ENCODE measurements at regions not wholly inside any gene's neighbourhood (a gene's known extent, or its start where the extent isn't known, plus 50 kb on each side); places are given as distances from the start of the nearest gene placed in this dataset.
"Not testable (repeated sequence)": the region's sequence is repeated elsewhere in the genome, so short reads cannot be mapped to it uniquely, and the experiment has no call there.

DNA sequence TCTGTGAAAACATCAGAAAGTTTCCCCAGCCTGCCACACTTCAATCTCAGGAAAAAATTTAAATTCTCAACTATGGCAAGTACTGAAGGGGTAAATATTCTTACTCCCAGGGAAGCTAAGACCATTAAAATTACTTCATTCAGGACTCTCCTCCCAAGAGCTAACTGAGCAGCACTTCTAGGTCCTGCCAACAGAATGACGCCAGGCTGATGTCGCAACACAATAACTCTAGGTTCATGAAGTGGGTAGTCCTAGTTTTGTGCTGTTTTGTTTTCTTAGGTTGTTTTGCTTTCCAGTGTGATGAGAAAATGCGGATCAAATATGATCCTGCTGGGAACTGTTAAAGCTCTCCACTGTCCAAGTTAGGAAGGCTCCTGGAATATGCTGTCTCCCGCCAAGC is 180.0 kb downstream of the NKX6-1 start:
- intact Hi-C loops (cut with DNase I): no loop called here

DNA sequence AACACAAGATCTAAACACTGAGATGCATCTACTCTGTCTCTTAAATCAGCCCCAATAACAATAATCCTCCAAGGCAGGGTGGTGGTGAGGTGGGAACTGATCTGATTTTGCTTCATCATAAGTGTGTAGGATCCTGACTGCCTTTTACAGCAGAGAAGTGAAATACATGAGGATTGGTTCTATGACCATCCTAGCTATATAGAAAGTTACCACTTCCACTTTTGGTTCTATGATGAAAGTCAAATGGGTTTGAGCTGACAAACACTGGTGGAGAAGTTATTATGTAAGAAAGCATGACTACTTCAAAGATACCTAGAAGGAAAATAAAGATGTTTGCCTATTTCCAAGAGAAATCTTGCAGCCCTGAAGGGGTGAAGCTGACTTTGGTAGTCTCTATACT is 181.6 kb downstream of the NKX6-1 start:
- H3K4me3 ChIP-seq: no peak overlapping the region
- no peaks in the 10 kb centered on the region for H3K27me3 ChIP-seq
- H3K9me3 ChIP-seq: no peaks in the 10 kb centered on the region
- intact Hi-C loops (cut with DNase I): no loop called here
- H3K36me3 ChIP-seq: no peaks in the 10 kb centered on the region
- no peaks in the 10 kb centered on the region for H3K4me1 ChIP-seq
- TF ChIP-seq, protein P1, sequence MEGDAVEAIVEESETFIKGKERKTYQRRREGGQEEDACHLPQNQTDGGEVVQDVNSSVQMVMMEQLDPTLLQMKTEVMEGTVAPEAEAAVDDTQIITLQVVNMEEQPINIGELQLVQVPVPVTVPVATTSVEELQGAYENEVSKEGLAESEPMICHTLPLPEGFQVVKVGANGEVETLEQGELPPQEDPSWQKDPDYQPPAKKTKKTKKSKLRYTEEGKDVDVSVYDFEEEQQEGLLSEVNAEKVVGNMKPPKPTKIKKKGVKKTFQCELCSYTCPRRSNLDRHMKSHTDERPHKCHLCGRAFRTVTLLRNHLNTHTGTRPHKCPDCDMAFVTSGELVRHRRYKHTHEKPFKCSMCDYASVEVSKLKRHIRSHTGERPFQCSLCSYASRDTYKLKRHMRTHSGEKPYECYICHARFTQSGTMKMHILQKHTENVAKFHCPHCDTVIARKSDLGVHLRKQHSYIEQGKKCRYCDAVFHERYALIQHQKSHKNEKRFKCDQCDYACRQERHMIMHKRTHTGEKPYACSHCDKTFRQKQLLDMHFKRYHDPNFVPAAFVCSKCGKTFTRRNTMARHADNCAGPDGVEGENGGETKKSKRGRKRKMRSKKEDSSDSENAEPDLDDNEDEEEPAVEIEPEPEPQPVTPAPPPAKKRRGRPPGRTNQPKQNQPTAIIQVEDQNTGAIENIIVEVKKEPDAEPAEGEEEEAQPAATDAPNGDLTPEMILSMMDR (IDR thresholded peaks at IDR 0.05): no peak
- no peak for TF ChIP-seq EP300 (IDR thresholded peaks at IDR 0.05)
- no peak for TF ChIP-seq POLR2A (IDR thresholded peaks at IDR 0.05)
- TF ChIP-seq POLR2AphosphoS5 (IDR thresholded peaks at IDR 0.05): no peak
- no peak for DNase-seq
- no peak overlapping the region for H3K27ac ChIP-seq

More for the DNA sequence above, 180.0 kb downstream of the NKX6-1 start:
- TF ChIP-seq, protein P1 (IDR thresholded peaks at IDR 0.05): no peak
- no peak for TF ChIP-seq POLR2A (IDR thresholded peaks at IDR 0.05)
- TF ChIP-seq POLR2AphosphoS5 (IDR thresholded peaks at IDR 0.05): no peak
- TF ChIP-seq EP300 (IDR thresholded peaks at IDR 0.05): no peak
- 71 to 79% methylated on average over 4 of the region's 4 CpGs for WGBS, 2 donors
- no peak for DNase-seq
- no peaks in the 10 kb centered on the region for H3K4me1 ChIP-seq
- no peaks in the 10 kb centered on the region for H3K9me3 ChIP-seq
- no peak overlapping the region for H3K4me3 ChIP-seq
- no peaks in the 10 kb centered on the region for H3K27me3 ChIP-seq
- no peak overlapping the region for H3K27ac ChIP-seq
- H3K36me3 ChIP-seq: no peaks in the 10 kb centered on the region

DNA sequence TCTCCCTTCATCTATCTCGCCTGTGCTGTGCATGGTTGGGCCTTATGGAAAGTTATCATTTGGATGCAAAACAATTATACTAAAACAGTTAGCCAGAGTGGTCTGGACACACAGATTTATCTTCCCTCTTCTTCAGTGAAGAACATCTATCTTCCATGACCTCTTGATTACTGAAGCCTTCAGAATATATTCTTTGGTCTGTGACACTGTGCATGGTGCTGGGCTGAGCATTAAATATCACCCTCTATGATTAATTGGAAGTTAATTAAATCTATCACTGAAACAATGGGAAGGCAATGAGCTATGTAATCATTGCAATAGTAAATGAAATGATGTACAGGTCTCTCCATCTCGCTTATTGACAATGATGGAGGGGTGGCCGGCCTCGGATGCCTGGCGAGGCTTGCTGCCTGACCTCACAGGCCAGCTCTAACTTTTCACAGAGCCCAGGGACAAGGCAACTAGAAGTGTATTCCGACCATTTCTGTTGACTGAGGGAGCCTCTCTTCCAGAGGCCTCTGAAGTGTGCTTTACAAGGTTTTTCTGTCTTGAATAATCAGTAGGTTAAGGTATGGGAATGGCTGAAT is 186.6 kb downstream of the NKX6-1 start:
- 90 to 93% methylated on average over 6 of the region's 6 CpGs for WGBS, 2 donors

DNA sequence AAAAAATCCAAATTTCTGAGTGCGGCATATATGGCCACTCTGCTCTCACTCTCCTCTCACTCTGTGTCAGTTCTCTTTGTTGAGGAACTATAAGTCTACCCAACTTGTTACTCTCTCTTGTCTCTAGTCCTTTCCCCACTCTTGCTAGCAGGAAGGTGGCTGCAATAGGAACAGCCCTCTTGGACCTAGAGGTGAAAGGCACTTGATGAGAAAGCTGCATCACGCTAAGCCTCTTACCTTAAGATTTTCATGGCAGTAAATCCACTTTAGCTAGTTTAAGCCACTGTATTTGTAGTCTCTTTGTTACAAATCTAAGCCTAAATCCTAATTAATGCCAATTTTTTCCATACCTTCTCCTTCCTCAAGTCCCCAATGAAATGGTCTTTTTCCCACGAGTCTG is 189.9 kb downstream of the NKX6-1 start:
- WGBS, 2 donors: 91 to 93% methylated on average over 3 of the region's 3 CpGs
- Histone ChIP-seq H3K27ac (no peak overlapping the region), H3K27me3 (no peaks in the 10 kb centered on the region), H3K4me1 (no peaks in the 10 kb centered on the region), H3K9me3 (no peaks in the 10 kb centered on the region), H3K4me3 (no peak overlapping the region), H3K36me3 (no peaks in the 10 kb centered on the region)
- intact Hi-C loops (cut with DNase I): no loop called here
- TF ChIP-seq POLR2AphosphoS5 (IDR thresholded peaks at IDR 0.05): no peak
- TF ChIP-seq, protein P1 (IDR thresholded peaks at IDR 0.05): no peak
- no peak for TF ChIP-seq EP300 (IDR thresholded peaks at IDR 0.05)
- no peak for TF ChIP-seq POLR2A (IDR thresholded peaks at IDR 0.05)
- no peak for DNase-seq

More for the DNA sequence above, 186.6 kb downstream of the NKX6-1 start:
- DNase-seq: no peak
- Histone ChIP-seq H3K27me3 (no peaks in the 10 kb centered on the region), H3K4me3 (no peak overlapping the region), H3K27ac (no peak overlapping the region), H3K36me3 (no peaks in the 10 kb centered on the region), H3K9me3 (no peaks in the 10 kb centered on the region), H3K4me1 (no peaks in the 10 kb centered on the region)
- TF ChIP-seq EP300 (IDR thresholded peaks at IDR 0.05): no peak
- intact Hi-C loops (cut with DNase I): no loop called here

DNA sequence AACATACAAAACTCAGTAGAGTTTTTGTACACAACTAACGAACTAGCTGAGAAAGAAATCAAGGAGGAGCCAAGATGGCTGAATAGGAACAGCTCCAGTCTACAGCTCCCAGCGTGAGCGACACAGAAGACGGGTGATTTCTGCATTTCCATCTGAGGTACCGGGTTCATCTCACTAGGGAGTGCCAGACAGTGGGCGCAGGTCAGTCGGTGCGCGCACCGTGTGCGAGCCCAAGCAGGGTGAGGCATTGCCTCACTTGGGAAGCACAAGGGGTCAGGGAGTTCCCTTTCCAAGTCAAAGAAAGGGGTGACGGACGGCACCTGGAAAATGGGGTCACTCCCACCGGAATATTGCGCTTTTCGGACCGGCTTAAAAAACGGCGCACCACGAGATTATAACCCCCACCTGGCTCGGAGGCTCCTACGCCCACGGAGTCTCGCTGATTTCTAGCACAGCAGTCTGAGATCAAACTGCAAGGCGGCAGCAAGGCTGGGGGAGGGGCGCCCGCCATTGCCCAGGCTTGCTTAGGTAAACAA is 200.3 kb downstream of the NKX6-1 start:
- DNase-seq: not testable (repeated sequence)

More for the DNA sequence above, 200.3 kb downstream of the NKX6-1 start:
- H3K4me1 ChIP-seq; intact Hi-C loops (cut with DNase I); H3K27me3 ChIP-seq; H3K4me3 ChIP-seq; H3K27ac ChIP-seq; H3K36me3 ChIP-seq; H3K9me3 ChIP-seq: not testable (repeated sequence)
- 57 to 76% methylated on average over 27 of the region's 27 CpGs for WGBS, 2 donors
